ENCODE measurements at regions not wholly inside any gene's neighbourhood (a gene's known extent, or its start where the extent isn't known, plus 50 kb on each side); places are given as distances from the start of the nearest gene placed in this dataset.

- WGBS (ENCODE audit: insufficient coverage, insufficient read length): no CpG with 5 or more reads among the region's 3 CpGs
- no peaks in the 10 kb centered on the region for H3K9me3 ChIP-seq (ENCODE audit: control insufficient read depth, insufficient read depth, low read length)
Observed at GRCh38 chr10:107715565-107715964, 551.1 kb upstream of the SORCS1 start.

DNA sequence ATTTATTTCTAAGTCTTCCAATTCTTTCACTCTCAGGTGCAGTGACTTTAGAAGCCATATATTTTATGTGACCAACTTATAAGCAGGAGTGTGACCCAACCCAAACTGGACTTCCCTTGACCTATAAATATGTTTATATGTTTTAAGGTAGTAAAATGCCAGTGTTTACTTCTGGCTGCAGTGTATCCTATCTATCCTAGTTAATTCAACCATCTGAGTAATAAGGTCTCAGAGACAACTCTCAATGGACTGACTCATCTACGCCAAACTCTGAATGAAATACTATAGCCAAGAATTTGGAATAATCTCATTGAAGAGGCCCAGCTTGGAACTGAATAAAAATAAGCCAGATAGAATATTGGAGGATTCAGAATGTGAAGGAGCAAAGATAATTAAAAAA, 544.5 kb upstream of the SORCS1 start:
- H3K27ac ChIP-seq (ENCODE audit: low read length): no peak overlapping the region
- no peak overlapping the region for H3K4me3 ChIP-seq (ENCODE audit: low read length)
- H3K4me1 ChIP-seq (ENCODE audit: control insufficient read depth, insufficient read depth, low read length): no peaks in the 10 kb centered on the region
- no CpG with 5 or more reads among the region's 1 CpG for WGBS (ENCODE audit: insufficient coverage, insufficient read length)
- no peak for DNase-seq (ENCODE audit: low read depth, low spot score)
- no peaks in the 10 kb centered on the region for H3K9me3 ChIP-seq (ENCODE audit: control insufficient read depth, insufficient read depth, low read length)
- no peaks in the 10 kb centered on the region for H3K27me3 ChIP-seq (ENCODE audit: control insufficient read depth, insufficient read depth, low read length)
- H3K36me3 ChIP-seq (ENCODE audit: control insufficient read depth, insufficient read depth, low read length): no peaks in the 10 kb centered on the region

More at GRCh38 chr10:107715565-107715964, 551.1 kb upstream of the SORCS1 start:
- H3K27ac ChIP-seq (ENCODE audit: low read length): no peak overlapping the region
- no peaks in the 10 kb centered on the region for H3K27me3 ChIP-seq (ENCODE audit: control insufficient read depth, insufficient read depth, low read length)
- H3K36me3 ChIP-seq (ENCODE audit: control insufficient read depth, insufficient read depth, low read length): no peaks in the 10 kb centered on the region
- DNase-seq (ENCODE audit: low read depth, low spot score): no peak
- no peak overlapping the region for H3K4me3 ChIP-seq (ENCODE audit: low read length)
- H3K4me1 ChIP-seq (ENCODE audit: control insufficient read depth, insufficient read depth, low read length): no peaks in the 10 kb centered on the region

GRCh38 chr10:107706096-107706725, 541.7 kb upstream of the SORCS1 start:
- Histone ChIP-seq H3K27me3 (ENCODE audit: control insufficient read depth, insufficient read depth, low read length) (no peaks in the 10 kb centered on the region), H3K36me3 (ENCODE audit: control insufficient read depth, insufficient read depth, low read length) (no peaks in the 10 kb centered on the region), H3K4me1 (ENCODE audit: control insufficient read depth, insufficient read depth, low read length) (no peaks in the 10 kb centered on the region), H3K27ac (ENCODE audit: low read length) (no peak overlapping the region), H3K9me3 (ENCODE audit: control insufficient read depth, insufficient read depth, low read length) (no peaks in the 10 kb centered on the region), H3K4me3 (ENCODE audit: low read length) (no peak overlapping the region)
- no peak for DNase-seq (ENCODE audit: low read depth, low spot score)
- WGBS (ENCODE audit: insufficient coverage, insufficient read length): no CpG with 5 or more reads among the region's 1 CpG

DNA sequence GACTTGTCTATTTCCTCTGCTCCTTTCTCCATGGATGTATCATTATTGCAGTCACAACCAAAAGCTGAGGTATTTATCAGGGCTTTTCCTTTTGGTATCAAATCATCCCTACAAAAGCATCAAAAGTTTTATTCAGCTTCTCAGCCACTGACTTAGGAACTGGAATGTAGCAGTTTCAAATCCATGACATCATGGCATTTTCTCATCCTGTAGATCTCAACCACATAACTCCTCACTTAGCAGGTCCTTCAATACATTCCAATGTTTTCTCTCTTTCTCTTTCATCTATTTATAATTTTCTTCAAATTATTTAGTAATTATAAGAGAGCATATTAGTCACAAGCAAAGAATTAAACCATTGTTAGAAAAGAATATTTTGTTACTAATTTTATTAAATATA, 537.4 kb upstream of the SORCS1 start:
- H3K27me3 ChIP-seq (ENCODE audit: control insufficient read depth, insufficient read depth, low read length): no peaks in the 10 kb centered on the region
- no peaks in the 10 kb centered on the region for H3K4me1 ChIP-seq (ENCODE audit: control insufficient read depth, insufficient read depth, low read length)
- H3K36me3 ChIP-seq (ENCODE audit: control insufficient read depth, insufficient read depth, low read length): no peaks in the 10 kb centered on the region
- H3K27ac ChIP-seq (ENCODE audit: low read length): no peak overlapping the region
- no peak for DNase-seq (ENCODE audit: low read depth, low spot score)
- H3K4me3 ChIP-seq (ENCODE audit: low read length): no peak overlapping the region
- H3K9me3 ChIP-seq (ENCODE audit: control insufficient read depth, insufficient read depth, low read length): no peaks in the 10 kb centered on the region

GRCh38 chr10:107692072-107692471, 527.6 kb upstream of the SORCS1 start:
- DNase-seq (ENCODE audit: low read depth, low spot score): no peak
- H3K4me3 ChIP-seq (ENCODE audit: low read length): no peak overlapping the region
- H3K27ac ChIP-seq (ENCODE audit: low read length): no peak overlapping the region
- no peaks in the 10 kb centered on the region for H3K9me3 ChIP-seq (ENCODE audit: control insufficient read depth, insufficient read depth, low read length)
- H3K36me3 ChIP-seq (ENCODE audit: control insufficient read depth, insufficient read depth, low read length): no peaks in the 10 kb centered on the region
- WGBS (ENCODE audit: insufficient coverage, insufficient read length): no CpG with 5 or more reads among the region's 1 CpG
- no peaks in the 10 kb centered on the region for H3K4me1 ChIP-seq (ENCODE audit: control insufficient read depth, insufficient read depth, low read length)
- no peaks in the 10 kb centered on the region for H3K27me3 ChIP-seq (ENCODE audit: control insufficient read depth, insufficient read depth, low read length)

DNA sequence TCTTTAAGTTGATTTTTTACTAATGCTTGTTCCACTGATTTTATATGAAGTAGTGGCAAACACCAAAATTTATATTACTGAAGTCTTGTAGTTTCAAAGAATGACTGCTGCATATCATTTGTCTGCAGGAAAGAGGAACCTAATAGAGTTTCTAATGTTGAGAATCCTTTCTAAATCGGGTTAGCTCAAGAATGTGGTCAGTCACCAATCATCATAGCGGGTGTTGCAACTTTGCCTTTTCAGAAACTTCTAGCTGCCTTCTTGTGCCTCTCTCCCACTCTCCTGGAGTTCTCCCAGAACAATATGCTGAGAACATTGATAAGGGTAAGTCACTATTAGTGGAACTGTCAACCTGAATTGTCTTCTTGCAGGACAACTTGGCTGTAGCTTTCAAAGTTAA, 524.8 kb upstream of the SORCS1 start:
- DNase-seq (ENCODE audit: low read depth, low spot score): no peak
- Histone ChIP-seq H3K27me3 (ENCODE audit: control insufficient read depth, insufficient read depth, low read length) (no peaks in the 10 kb centered on the region), H3K4me1 (ENCODE audit: control insufficient read depth, insufficient read depth, low read length) (no peaks in the 10 kb centered on the region), H3K9me3 (ENCODE audit: control insufficient read depth, insufficient read depth, low read length) (no peaks in the 10 kb centered on the region), H3K4me3 (ENCODE audit: low read length) (no peak overlapping the region), H3K36me3 (ENCODE audit: control insufficient read depth, insufficient read depth, low read length) (no peaks in the 10 kb centered on the region), H3K27ac (ENCODE audit: low read length) (no peak overlapping the region)
- no CpG with 5 or more reads among the region's 2 CpGs for WGBS (ENCODE audit: insufficient coverage, insufficient read length)

- no CpG with 5 or more reads among the region's 2 CpGs for WGBS (ENCODE audit: insufficient coverage, insufficient read length)
- no peaks in the 10 kb centered on the region for H3K9me3 ChIP-seq (ENCODE audit: control insufficient read depth, insufficient read depth, low read length)
Observed at GRCh38 chr10:107687701-107688100, 523.2 kb upstream of the SORCS1 start.

GRCh38 chr10:107686095-107686494, 521.6 kb upstream of the SORCS1 start:
- Histone ChIP-seq H3K4me1 (ENCODE audit: control insufficient read depth, insufficient read depth, low read length) (no peaks in the 10 kb centered on the region), H3K27ac (ENCODE audit: low read length) (no peak overlapping the region), H3K9me3 (ENCODE audit: control insufficient read depth, insufficient read depth, low read length) (no peaks in the 10 kb centered on the region), H3K4me3 (ENCODE audit: low read length) (no peak overlapping the region), H3K27me3 (ENCODE audit: control insufficient read depth, insufficient read depth, low read length) (no peaks in the 10 kb centered on the region), H3K36me3 (ENCODE audit: control insufficient read depth, insufficient read depth, low read length) (no peaks in the 10 kb centered on the region)
- WGBS (ENCODE audit: insufficient coverage, insufficient read length): no CpG with 5 or more reads among the region's 3 CpGs
- no peak for DNase-seq (ENCODE audit: low read depth, low spot score)

More at GRCh38 chr10:107687701-107688100, 523.2 kb upstream of the SORCS1 start:
- Histone ChIP-seq H3K4me3 (ENCODE audit: low read length) (no peak overlapping the region), H3K27ac (ENCODE audit: low read length) (no peak overlapping the region), H3K27me3 (ENCODE audit: control insufficient read depth, insufficient read depth, low read length) (no peaks in the 10 kb centered on the region), H3K36me3 (ENCODE audit: control insufficient read depth, insufficient read depth, low read length) (no peaks in the 10 kb centered on the region), H3K4me1 (ENCODE audit: control insufficient read depth, insufficient read depth, low read length) (no peaks in the 10 kb centered on the region)
- DNase-seq (ENCODE audit: low read depth, low spot score): no peak

- Histone ChIP-seq H3K36me3 (ENCODE audit: control insufficient read depth, insufficient read depth, low read length) (no peaks in the 10 kb centered on the region), H3K4me1 (ENCODE audit: control insufficient read depth, insufficient read depth, low read length) (peaks cover 3% of the 10 kb centered on the region; the same call in 1 of the 2 replicates), H3K9me3 (ENCODE audit: control insufficient read depth, insufficient read depth, low read length) (no peaks in the 10 kb centered on the region), H3K27ac (ENCODE audit: low read length) (no peak overlapping the region), H3K27me3 (ENCODE audit: control insufficient read depth, insufficient read depth, low read length) (no peaks in the 10 kb centered on the region), H3K4me3 (ENCODE audit: low read length) (no peak overlapping the region)
- DNase-seq (ENCODE audit: low read depth, low spot score): no peak
Observed at GRCh38 chr10:107671960-107672359, 507.5 kb upstream of the SORCS1 start.

DNA sequence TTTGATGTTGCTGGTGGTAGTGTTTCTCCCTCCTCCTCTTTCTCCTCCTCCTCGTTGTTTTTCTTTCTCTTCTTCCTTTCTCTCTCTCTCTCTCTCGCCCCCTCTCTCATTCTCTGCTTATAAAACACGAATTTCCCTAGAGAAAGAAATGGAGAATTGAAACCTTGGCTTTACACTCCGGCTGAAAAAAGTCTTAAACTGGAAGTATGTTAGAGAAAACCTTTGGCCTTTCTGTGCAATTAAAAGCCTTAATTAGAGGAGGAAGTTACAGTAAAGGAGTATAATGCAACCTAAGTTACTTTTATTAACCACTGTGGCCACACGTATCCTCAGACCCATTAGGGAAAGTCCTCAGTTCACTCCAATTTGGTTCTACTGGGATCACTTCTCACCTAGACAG, 501.7 kb upstream of the SORCS1 start:
- Histone ChIP-seq H3K9me3 (ENCODE audit: control insufficient read depth, insufficient read depth, low read length) (no peaks in the 10 kb centered on the region), H3K4me3 (ENCODE audit: low read length) (no peak overlapping the region), H3K27me3 (ENCODE audit: control insufficient read depth, insufficient read depth, low read length) (no peaks in the 10 kb centered on the region), H3K27ac (ENCODE audit: low read length) (no peak overlapping the region), H3K4me1 (ENCODE audit: control insufficient read depth, insufficient read depth, low read length) (no peaks in the 10 kb centered on the region), H3K36me3 (ENCODE audit: control insufficient read depth, insufficient read depth, low read length) (no peaks in the 10 kb centered on the region)
- DNase-seq (ENCODE audit: low read depth, low spot score): no peak
- WGBS (ENCODE audit: insufficient coverage, insufficient read length): no CpG with 5 or more reads among the region's 5 CpGs

GRCh38 chr10:107665459-107665858, 501.0 kb upstream of the SORCS1 start:
- H3K4me3 ChIP-seq (ENCODE audit: low read length): no peak overlapping the region
- H3K27me3 ChIP-seq (ENCODE audit: control insufficient read depth, insufficient read depth, low read length): no peaks in the 10 kb centered on the region
- no peak overlapping the region for H3K27ac ChIP-seq (ENCODE audit: low read length)
- no peaks in the 10 kb centered on the region for H3K36me3 ChIP-seq (ENCODE audit: control insufficient read depth, insufficient read depth, low read length)
- H3K9me3 ChIP-seq (ENCODE audit: control insufficient read depth, insufficient read depth, low read length): no peaks in the 10 kb centered on the region
- WGBS (ENCODE audit: insufficient coverage, insufficient read length): no CpG with 5 or more reads among the region's 4 CpGs
- DNase-seq (ENCODE audit: low read depth, low spot score): no peak
- no peaks in the 10 kb centered on the region for H3K4me1 ChIP-seq (ENCODE audit: control insufficient read depth, insufficient read depth, low read length)
